ENCODE measurements at regions not wholly inside any gene's neighbourhood (a gene's known extent, or its start where the extent isn't known, plus 50 kb on each side); places are given as distances from the start of the nearest gene placed in this dataset.

DNA sequence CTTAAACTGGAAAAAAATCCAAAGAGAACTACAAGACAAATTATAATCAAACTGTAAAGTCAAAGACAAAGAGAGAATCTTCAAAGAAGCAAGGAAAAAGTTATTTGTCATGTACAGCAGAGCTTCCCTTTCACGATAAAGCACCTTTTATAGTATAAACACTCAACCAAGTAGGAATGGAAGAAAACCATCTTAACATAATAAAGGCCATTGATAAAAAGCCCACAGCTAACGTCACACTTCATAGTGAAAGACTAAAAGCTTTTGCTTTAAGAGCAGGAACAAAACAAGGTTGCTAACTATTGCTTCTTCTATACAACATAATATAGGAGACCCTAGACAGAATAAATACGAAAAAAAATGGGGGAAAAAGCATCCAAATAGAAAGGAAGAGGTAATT, 595.7 kb upstream of the POU3F4 start:
- Histone ChIP-seq H3K36me3 (no peaks in the 10 kb centered on the region), H3K4me3 (ENCODE audit: low read depth, low read length) (no peak overlapping the region), H3K27ac (no peak overlapping the region), H3K9me3 (ENCODE audit: severe bottlenecking) (no peaks in the 10 kb centered on the region), H3K27me3 (ENCODE audit: insufficient read depth, low read depth, severe bottlenecking) (peaks cover 5% of the 10 kb centered on the region)
- TF ChIP-seq, protein P1, sequence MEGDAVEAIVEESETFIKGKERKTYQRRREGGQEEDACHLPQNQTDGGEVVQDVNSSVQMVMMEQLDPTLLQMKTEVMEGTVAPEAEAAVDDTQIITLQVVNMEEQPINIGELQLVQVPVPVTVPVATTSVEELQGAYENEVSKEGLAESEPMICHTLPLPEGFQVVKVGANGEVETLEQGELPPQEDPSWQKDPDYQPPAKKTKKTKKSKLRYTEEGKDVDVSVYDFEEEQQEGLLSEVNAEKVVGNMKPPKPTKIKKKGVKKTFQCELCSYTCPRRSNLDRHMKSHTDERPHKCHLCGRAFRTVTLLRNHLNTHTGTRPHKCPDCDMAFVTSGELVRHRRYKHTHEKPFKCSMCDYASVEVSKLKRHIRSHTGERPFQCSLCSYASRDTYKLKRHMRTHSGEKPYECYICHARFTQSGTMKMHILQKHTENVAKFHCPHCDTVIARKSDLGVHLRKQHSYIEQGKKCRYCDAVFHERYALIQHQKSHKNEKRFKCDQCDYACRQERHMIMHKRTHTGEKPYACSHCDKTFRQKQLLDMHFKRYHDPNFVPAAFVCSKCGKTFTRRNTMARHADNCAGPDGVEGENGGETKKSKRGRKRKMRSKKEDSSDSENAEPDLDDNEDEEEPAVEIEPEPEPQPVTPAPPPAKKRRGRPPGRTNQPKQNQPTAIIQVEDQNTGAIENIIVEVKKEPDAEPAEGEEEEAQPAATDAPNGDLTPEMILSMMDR (IDR thresholded peaks at IDR 0.05; ENCODE audit: low read depth, low read length): no peak
- DNase-seq: no peak

DNA sequence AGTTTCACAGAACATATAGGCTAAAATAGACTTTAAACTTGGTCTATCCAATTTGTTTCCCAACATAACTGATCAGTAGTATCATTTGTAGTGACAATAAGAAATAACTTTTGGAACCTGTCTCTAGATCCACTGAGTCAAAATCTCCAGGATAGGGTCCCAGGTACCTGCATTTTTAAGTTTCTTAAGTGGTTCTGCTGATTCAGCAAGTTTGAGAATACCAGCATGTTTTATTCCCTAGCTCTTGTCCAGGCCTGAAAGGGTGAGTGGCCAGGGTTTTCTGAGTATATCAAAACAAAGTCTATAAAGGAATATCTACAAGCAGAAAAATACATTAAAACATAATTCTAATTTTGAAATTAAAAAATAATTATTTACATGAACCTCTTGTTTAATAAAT, 573.1 kb upstream of the POU3F4 start:
- Histone ChIP-seq H3K27me3 (ENCODE audit: insufficient read depth, low read depth, severe bottlenecking) (peaks cover 6% of the 10 kb centered on the region), H3K27ac (no peak overlapping the region), H3K4me3 (ENCODE audit: low read depth, low read length) (no peak overlapping the region), H3K36me3 (no peaks in the 10 kb centered on the region), H3K9me3 (ENCODE audit: severe bottlenecking) (no peaks in the 10 kb centered on the region)
- DNase-seq: no peak
- TF ChIP-seq, protein P1 (IDR thresholded peaks at IDR 0.05; ENCODE audit: low read depth, low read length): no peak

DNA sequence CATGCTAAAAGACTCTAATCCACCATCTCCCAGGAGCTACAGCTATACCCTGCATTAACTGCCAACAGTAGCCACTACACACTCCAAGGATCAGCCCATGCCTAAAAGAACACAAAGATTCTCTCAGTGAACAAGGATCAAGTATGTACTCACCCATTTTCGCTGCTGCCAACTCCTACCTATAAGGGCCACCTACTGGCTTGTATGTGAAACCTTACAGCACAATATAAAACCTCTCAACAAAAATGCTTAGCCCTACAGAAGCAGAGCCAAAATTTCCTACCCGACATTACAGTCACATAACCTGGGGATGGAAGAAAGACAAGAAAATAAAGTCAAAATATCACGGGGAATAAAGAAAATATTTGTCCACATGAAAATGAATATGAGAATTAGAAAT, 562.8 kb upstream of the POU3F4 start:
- DNase-seq: no peak
- Histone ChIP-seq H3K27me3 (ENCODE audit: insufficient read depth, low read depth, severe bottlenecking) (peaks cover 10% of the 10 kb centered on the region), H3K36me3 (no peaks in the 10 kb centered on the region), H3K9me3 (ENCODE audit: severe bottlenecking) (no peaks in the 10 kb centered on the region), H3K4me3 (ENCODE audit: low read depth, low read length) (no peak overlapping the region), H3K27ac (no peak overlapping the region)
- TF ChIP-seq, protein P1 (IDR thresholded peaks at IDR 0.05; ENCODE audit: low read depth, low read length): no peak

DNA sequence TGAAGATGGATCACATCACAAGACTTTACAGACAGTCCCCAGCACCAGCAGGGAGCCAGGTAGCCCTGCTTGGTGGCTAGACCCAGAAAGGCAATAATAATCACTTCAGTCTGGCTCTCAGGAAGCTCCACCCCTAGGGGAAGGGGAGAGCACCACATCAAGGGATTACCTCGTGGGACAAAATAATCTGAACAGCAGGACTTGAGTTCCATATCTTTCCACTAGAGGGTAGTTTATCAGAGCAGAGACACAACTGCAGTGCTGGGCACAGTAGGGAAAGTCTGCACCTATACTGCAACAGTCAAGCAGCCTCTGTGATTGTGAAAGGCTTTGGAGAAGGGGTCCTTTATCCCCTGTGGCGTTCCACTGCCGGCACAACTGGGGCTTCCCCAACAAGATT, 547.0 kb upstream of the POU3F4 start:
- Histone ChIP-seq H3K27ac (no peak overlapping the region), H3K9me3 (ENCODE audit: severe bottlenecking) (no peaks in the 10 kb centered on the region), H3K4me3 (ENCODE audit: low read depth, low read length) (no peak overlapping the region), H3K27me3 (ENCODE audit: insufficient read depth, low read depth, severe bottlenecking) (no peaks in the 10 kb centered on the region), H3K36me3 (no peaks in the 10 kb centered on the region)
- no peak for DNase-seq
- TF ChIP-seq, protein P1 (IDR thresholded peaks at IDR 0.05; ENCODE audit: low read depth, low read length): 0 out of 2 replicates have a peak, but pooled peaks have one; percentile 5

DNA sequence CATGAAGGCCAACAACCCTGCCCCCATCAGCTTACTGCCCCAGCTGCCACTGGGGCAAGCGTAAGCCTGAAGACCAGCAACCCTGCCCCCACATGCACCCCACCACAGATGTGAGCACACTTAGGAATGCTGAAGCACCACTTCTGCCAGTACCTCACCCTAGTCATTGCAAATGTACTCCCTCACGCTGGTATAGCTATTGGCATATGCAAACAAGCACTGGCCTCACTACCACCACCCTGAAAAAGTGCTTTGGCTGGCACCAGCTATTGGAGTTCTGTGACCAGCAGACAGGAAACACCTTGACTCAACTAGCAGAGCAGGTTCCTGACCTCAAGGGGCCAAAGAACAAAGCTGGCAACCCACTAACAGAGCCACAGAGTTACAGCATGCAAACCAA, 534.4 kb upstream of the POU3F4 start:
- no peaks in the 10 kb centered on the region for H3K36me3 ChIP-seq
- no peak overlapping the region for H3K27ac ChIP-seq
- H3K4me3 ChIP-seq (ENCODE audit: low read depth, low read length): no peak overlapping the region
- TF ChIP-seq, protein P1 (IDR thresholded peaks at IDR 0.05; ENCODE audit: low read depth, low read length): no peak
- no peaks in the 10 kb centered on the region for H3K27me3 ChIP-seq (ENCODE audit: insufficient read depth, low read depth, severe bottlenecking)
- H3K9me3 ChIP-seq (ENCODE audit: severe bottlenecking): no peaks in the 10 kb centered on the region
- DNase-seq: no peak

DNA sequence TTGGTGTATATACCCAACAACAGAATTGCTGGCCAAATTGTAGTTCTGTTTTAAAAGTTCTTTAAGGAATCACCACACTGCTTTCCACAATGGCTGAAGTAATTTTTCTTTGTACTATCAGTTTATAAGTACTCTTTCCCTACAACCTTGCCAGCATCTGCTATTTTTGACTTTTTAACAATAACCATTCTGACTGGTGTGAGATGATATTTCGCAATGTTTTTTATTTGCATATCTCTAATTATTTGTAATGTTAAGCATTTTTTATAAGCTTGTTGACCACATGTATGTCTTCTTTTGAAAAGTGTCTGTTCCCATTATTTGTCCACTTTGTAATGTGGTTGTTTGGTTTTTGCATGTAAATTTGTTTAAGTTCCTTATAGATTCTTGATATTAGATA, 509.9 kb upstream of the POU3F4 start:
- Histone ChIP-seq H3K27me3 (ENCODE audit: insufficient read depth, low read depth, severe bottlenecking) (no peaks in the 10 kb centered on the region), H3K9me3 (ENCODE audit: severe bottlenecking) (no peaks in the 10 kb centered on the region), H3K4me3 (ENCODE audit: low read depth, low read length) (no peak overlapping the region), H3K36me3 (no peaks in the 10 kb centered on the region), H3K27ac (no peak overlapping the region)
- no peak for DNase-seq
- TF ChIP-seq, protein P1 (IDR thresholded peaks at IDR 0.05; ENCODE audit: low read depth, low read length): no peak
